BJ (cell line): ENCODE measurements at regions not wholly inside any gene's neighbourhood (a gene's known extent, or its start where the extent isn't known, plus 50 kb on each side); places are given as distances from the start of the nearest gene placed in this dataset.

Source experiments
- CTCF ChIA-PET: fragments of 350-600 bp; formaldehyde crosslinking; extraction: SDS; loops from one replicate; lab custom pipeline; 2021; ENCODE audit warnings: antibody characterized with exemption, inconsistent platforms; lab: Yijun Ruan, JAX
- POLR2A ChIA-PET: fragments of 300-600 bp; sonication (Branson Sonifier 250); formaldehyde crosslinking; extraction: SDS; loops from one replicate; lab custom pipeline; 2021; ENCODE audit warnings: antibody characterized with exemption; lab: Charles Lee
- DNase-seq: peaks from one replicate; pipeline ENCODE4 v3.0.0-alpha.2; 2011; ENCODE audit warnings: low read depth
- H3K27me3 ChIP-seq: 2 replicates; pipeline ENCODE4 v1.6.0; 2011; ENCODE audit warnings: low read length; ENCODE audit not compliant: control insufficient read depth, insufficient read depth
- H3K36me3 ChIP-seq: 2 replicates; pipeline ENCODE4 v1.5.1; 2011; ENCODE audit warnings: low read length; ENCODE audit not compliant: control insufficient read depth, insufficient read depth
- H3K4me3 ChIP-seq: 2 replicates; pipeline ENCODE4 v1.5.1; 2011; ENCODE audit warnings: low read depth, mild to moderate bottlenecking, control low read depth, low read length
- CTCF ChIP-seq: IDR thresholded peaks from 2 replicates; pipeline ENCODE4 v1.5.1; 2011; ENCODE audit warnings: low read depth, mild to moderate bottlenecking, control low read depth, inconsistent platforms, low read length, moderate library complexity; ENCODE audit not compliant: insufficient read depth

GRCh38 chr9:119829186-119829585 lies 460.0 kb upstream of the BRINP1 start:
- TF ChIP-seq CTCF = no peak
- Histone ChIP-seq H3K4me3 (no peak overlapping the region), H3K36me3 (no peaks in the 10 kb centered on the region), H3K27me3 (no peaks in the 10 kb centered on the region)
- CTCF ChIA-PET = no interaction called here
- POLR2A ChIA-PET = interaction anchor here (0.6 kb wide), 2 partner anchors 18 to 582 kb away, joined by 3 to 4 read pairs; no protein-coding TSS in a partner anchor
- DNase-seq = no peak

- POLR2A ChIA-PET = no interaction called here
- no peaks in the 10 kb centered on the region for H3K27me3 ChIP-seq
- H3K36me3 ChIP-seq = no peaks in the 10 kb centered on the region
- DNase-seq = no peak
- no peak for TF ChIP-seq CTCF
- H3K4me3 ChIP-seq = no peak overlapping the region
- CTCF ChIA-PET = interaction anchor here (0.5 to 1.2 kb wide), 3 partner anchors 12 to 987 kb away, joined by 3 read pairs; no protein-coding TSS in a partner anchor
Observed at GRCh38 chr9:119827526-119827925, 458.3 kb upstream of the BRINP1 start.

GRCh38 chr9:119827126-119827525 lies 457.9 kb upstream of the BRINP1 start:
- no peak for TF ChIP-seq CTCF
- CTCF ChIA-PET = interaction anchor here (0.5 to 1.2 kb wide), 3 partner anchors 13 to 986 kb away, joined by 3 read pairs; no protein-coding TSS in a partner anchor
- POLR2A ChIA-PET = interaction anchor here (0.6 kb wide), 1 partner anchor 945 kb away, joined by 4 read pairs; no protein-coding TSS in a partner anchor

GRCh38 chr9:119818726-119819435 lies 449.6 kb upstream of the BRINP1 start:
- CTCF ChIA-PET = no interaction called here
- H3K4me3 ChIP-seq = no peak overlapping the region
- POLR2A ChIA-PET = no interaction called here
- H3K36me3 ChIP-seq = no peaks in the 10 kb centered on the region
- TF ChIP-seq CTCF = no peak
- H3K27me3 ChIP-seq = no peaks in the 10 kb centered on the region
- DNase-seq = no peak

More at GRCh38 chr9:119827126-119827525, 457.9 kb upstream of the BRINP1 start:
- H3K36me3 ChIP-seq = no peaks in the 10 kb centered on the region
- DNase-seq = no peak
- no peak overlapping the region for H3K4me3 ChIP-seq
- no peaks in the 10 kb centered on the region for H3K27me3 ChIP-seq

GRCh38 chr9:119810645-119811429 lies 441.6 kb upstream of the BRINP1 start:
- Histone ChIP-seq H3K36me3 (no peaks in the 10 kb centered on the region), H3K27me3 (no peaks in the 10 kb centered on the region), H3K4me3 (no peak overlapping the region)
- POLR2A ChIA-PET = interaction anchor here (0.6 kb wide), 1 partner anchor 19 kb away, joined by 3 read pairs; no protein-coding TSS in a partner anchor
- peak; percentile 71 for DNase-seq
- no peak for TF ChIP-seq CTCF
- CTCF ChIA-PET = interaction anchor here (0.7 kb wide), 1 partner anchor 108 kb away, joined by 3 read pairs; no protein-coding TSS in a partner anchor
